Astrocyte of the cerebellum (primary cell): ENCODE measurements at regions not wholly inside any gene's neighbourhood (a gene's known extent, or its start where the extent isn't known, plus 50 kb on each side); places are given as distances from the start of the nearest gene placed in this dataset.
"Not testable (repeated sequence)": the region's sequence is repeated elsewhere in the genome, so short reads cannot be mapped to it uniquely, and the experiment has no call there.

ENCODE experiments used
- DNase-seq: peaks from one replicate; pipeline ENCODE4 v3.0.0-alpha.2; 2011; ENCODE audit warnings: low read depth
- H3K4me3 ChIP-seq: 2 replicates; pipeline ENCODE4 v1.5.1; 2011; ENCODE audit warnings: mild to moderate bottlenecking, low read depth, low read length, moderate library complexity
- in situ Hi-C: cut with HindIII; loops from 2 replicates; pipeline ENCODE4 v1.10.0; 2017; ENCODE audit warnings: low sequenced_read_pairs
- TF ChIP-seq, protein P1 (sequence below): IDR thresholded peaks from 2 replicates; pipeline ENCODE4 v1.5.1; 2012; ENCODE audit warnings: low read length, low read depth, moderate library complexity, mild to moderate bottlenecking; ENCODE audit errors: missing control alignments

- TF ChIP-seq, protein P1, sequence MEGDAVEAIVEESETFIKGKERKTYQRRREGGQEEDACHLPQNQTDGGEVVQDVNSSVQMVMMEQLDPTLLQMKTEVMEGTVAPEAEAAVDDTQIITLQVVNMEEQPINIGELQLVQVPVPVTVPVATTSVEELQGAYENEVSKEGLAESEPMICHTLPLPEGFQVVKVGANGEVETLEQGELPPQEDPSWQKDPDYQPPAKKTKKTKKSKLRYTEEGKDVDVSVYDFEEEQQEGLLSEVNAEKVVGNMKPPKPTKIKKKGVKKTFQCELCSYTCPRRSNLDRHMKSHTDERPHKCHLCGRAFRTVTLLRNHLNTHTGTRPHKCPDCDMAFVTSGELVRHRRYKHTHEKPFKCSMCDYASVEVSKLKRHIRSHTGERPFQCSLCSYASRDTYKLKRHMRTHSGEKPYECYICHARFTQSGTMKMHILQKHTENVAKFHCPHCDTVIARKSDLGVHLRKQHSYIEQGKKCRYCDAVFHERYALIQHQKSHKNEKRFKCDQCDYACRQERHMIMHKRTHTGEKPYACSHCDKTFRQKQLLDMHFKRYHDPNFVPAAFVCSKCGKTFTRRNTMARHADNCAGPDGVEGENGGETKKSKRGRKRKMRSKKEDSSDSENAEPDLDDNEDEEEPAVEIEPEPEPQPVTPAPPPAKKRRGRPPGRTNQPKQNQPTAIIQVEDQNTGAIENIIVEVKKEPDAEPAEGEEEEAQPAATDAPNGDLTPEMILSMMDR = no peak
- no peak overlapping the region for H3K4me3 ChIP-seq
- no peak for DNase-seq
- in situ Hi-C loops = no loop called here
These were observed 512.3 kb downstream of the EDEM1 start for GRCh38 chr3:5699811-5700210.

DNA sequence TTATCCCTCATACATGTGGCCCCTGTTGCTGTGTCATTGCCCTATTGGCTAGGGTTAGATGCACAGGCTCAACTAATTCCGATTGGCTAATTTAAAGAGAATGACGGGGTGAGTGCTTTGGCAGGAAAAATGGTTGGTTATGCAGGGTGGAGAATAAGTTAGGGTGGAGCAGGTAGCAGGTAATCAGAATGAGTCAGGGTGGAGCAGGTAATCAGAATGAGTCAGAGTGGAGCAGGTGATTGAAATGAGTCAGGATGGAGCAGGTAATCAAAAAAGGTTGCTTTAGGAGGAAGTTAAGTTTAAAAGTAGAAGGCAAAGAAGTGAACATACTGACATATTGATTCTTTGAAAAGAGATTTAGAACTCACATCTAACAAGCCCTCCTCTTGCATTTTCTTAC, 513.5 kb downstream of the EDEM1 start:
- in situ Hi-C loops = not testable (repeated sequence)

GRCh38 chr3:5707794-5708193, 520.3 kb downstream of the EDEM1 start:
- H3K4me3 ChIP-seq = no peak overlapping the region
- in situ Hi-C loops = no loop called here
- DNase-seq = no peak
- TF ChIP-seq, protein P1 = no peak

More for the DNA sequence above, 513.5 kb downstream of the EDEM1 start:
- not testable (repeated sequence) for H3K4me3 ChIP-seq, DNase-seq

DNA sequence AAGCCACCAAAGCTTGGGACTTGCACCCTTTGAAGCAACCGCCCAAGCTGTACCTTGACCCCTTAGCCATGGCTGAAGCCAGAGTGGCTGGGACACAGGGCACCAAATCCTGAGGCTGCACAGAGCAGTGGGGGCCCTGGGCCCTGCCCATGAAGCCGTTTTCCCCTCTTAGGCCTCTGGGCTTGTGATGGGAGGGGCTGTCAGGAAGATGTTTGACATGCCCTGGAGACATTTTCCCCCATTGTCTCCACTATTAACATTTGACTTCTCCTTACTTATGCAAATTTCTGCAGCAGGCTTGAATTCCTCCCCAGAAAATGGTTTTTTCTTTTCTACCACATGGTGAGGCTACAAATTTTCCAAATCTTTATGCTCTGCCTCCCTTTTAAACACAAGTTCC, 522.2 kb downstream of the EDEM1 start:
- TF ChIP-seq, protein P1 = no peak
- no peak overlapping the region for H3K4me3 ChIP-seq
- DNase-seq = no peak
- in situ Hi-C loops = no loop called here

DNA sequence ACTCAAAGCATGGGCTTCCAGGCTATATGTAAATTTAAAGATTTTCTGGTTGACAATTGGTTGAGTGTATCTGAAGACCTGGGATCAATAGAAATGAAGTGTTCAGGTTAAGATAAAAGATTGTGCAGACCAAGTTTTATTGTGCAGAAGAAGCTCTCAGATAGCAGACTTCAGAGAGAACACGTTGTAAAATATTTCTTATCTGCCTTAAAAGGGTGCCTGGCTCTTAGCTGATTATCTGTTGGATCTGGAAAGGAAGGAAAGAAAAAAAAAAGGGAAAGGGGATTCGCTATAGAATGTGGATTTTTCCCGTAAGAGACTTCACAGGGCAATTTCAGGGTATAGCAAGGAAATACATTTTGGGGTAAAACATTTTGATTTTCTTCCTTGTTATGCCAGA, 523.2 kb downstream of the EDEM1 start:
- TF ChIP-seq, protein P1 = no peak
- in situ Hi-C loops = no loop called here

DNA sequence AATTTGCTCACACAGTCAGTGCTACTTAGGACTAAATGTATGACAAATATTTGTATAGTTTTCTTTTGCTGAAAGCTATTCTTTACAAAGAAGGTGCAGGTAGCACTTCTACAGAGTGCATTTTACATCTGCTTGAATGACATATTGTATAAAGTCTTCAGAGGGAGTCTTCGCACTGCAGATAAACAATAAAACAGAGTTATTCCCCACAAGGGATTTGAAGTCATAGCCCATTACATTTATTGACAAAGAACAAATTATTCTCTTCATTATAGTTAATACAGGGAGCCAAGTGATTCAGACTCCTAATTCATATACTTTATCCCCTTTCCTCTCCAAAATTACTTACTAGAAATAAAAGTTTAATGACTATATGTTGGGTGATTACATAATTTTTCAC, 529.7 kb downstream of the EDEM1 start:
- DNase-seq = no peak
- TF ChIP-seq, protein P1 = no peak
- in situ Hi-C loops = no loop called here
- no peak overlapping the region for H3K4me3 ChIP-seq

More for the DNA sequence above, 523.2 kb downstream of the EDEM1 start:
- H3K4me3 ChIP-seq = no peak overlapping the region
- no peak for DNase-seq

- in situ Hi-C loops, DNase-seq, H3K4me3 ChIP-seq: not testable (repeated sequence)
These were observed 532.2 kb downstream of the EDEM1 start for GRCh38 chr3:5719668-5720067.

DNA sequence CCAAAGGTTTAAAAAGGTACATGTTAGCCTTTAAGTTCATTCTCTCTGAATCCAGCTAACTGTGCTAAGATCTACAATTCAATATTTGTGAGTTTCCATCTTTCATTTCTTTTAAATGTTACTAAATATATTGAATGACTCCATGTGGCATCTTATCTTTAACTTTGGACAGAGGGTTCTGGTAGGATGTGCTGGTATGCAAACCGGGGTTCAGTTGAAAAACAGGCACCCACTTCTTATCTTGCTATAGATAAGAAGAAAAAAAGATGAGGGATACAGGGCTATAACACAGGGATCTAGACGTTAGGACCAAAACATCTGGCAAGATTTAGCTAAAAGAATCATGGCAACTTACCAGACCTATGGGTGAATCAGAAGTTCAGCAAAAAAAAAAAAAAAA, 538.3 kb downstream of the EDEM1 start:
- no peak overlapping the region for H3K4me3 ChIP-seq
- TF ChIP-seq, protein P1 = no peak
- no peak for DNase-seq
- in situ Hi-C loops = no loop called here
